OCI-LY3 (cell line): ENCODE measurements at regions not wholly inside any gene's neighbourhood (a gene's known extent, or its start where the extent isn't known, plus 50 kb on each side); places are given as distances from the start of the nearest gene placed in this dataset.
A peak's percentile ranks its signal among the peaks of the same experiment; 100 is the strongest.

Experiments
- H2AFZ ChIP-seq: fragments of 200-600, 300-600 bp; shearing (Covaris generic); 2 replicates; pipeline ENCODE4 v1.6.0; 2014; ENCODE audit warnings: antibody characterized with exemption, low read depth, low read length
- H3K27ac ChIP-seq: fragments of 200-600, 300-600 bp; sonication (generic); 2 replicates; pipeline ENCODE4 v1.5.1; 2014; ENCODE audit warnings: mild to moderate bottlenecking, low read length, moderate library complexity, mixed read lengths
- H3K27me3 ChIP-seq: fragments of 200-600, 300-600 bp; sonication (generic); 2 replicates; pipeline ENCODE4 v1.6.1; 2014; ENCODE audit warnings: low read depth, low read length, mixed read lengths
- H3K36me3 ChIP-seq: fragments of 200-600, 300-600 bp; sonication (generic); replicated peaks from 2 replicates; pipeline ENCODE3; 2014; ENCODE audit warnings: low read depth, low read length, mixed read lengths
- H3K4me1 ChIP-seq: fragments of 300-600, 200-600 bp; sonication (generic); 2 replicates; pipeline ENCODE4 v1.6.1; 2014; ENCODE audit warnings: low read length, mixed read lengths
- H3K4me2 ChIP-seq: fragments of 200-600, 300-600 bp; sonication (generic); 2 replicates; pipeline ENCODE4 v1.6.1; 2014; ENCODE audit warnings: low read length, mixed read lengths
- H3K4me3 ChIP-seq: fragments of 300-600, 200-600 bp; sonication (generic); 2 replicates; pipeline ENCODE4 v1.5.1; 2014; ENCODE audit warnings: antibody characterized with exemption, mild to moderate bottlenecking, low read length, moderate library complexity
- H3K79me2 ChIP-seq: fragments of 300-600, 200-600 bp; shearing (Covaris generic); 2 replicates; pipeline ENCODE4 v1.6.1; 2014; ENCODE audit warnings: mild to moderate bottlenecking, low read length, mixed read lengths
- H3K9ac ChIP-seq: fragments of 300-600, 200-600 bp; shearing (Covaris generic); 2 replicates; pipeline ENCODE4 v1.6.0; 2014; ENCODE audit warnings: mild to moderate bottlenecking, low read length, moderate library complexity
- H3K9me3 ChIP-seq: fragments of 200-600, 300-600 bp; shearing (Covaris generic); 2 replicates; pipeline ENCODE4 v1.6.1; 2014; ENCODE audit warnings: low read length, mixed read lengths; ENCODE audit not compliant: insufficient read depth
- H4K20me1 ChIP-seq: fragments of 200-600, 300-600 bp; sonication (generic); 2 replicates; pipeline ENCODE4 v1.6.1; 2016; ENCODE audit warnings: low read length, mixed read lengths; ENCODE audit not compliant: insufficient read depth
- EZH2phosphoT487 ChIP-seq: fragments of 200-600 bp; shearing (Covaris generic); IDR thresholded peaks from 2 replicates; pipeline ENCODE4 v1.6.1; 2018; ENCODE audit warnings: antibody characterized with exemption, mixed run types, low read depth
- TF ChIP-seq, protein P1 (sequence below): fragments of 200-600, 300-600 bp; sonication (generic); IDR thresholded peaks from 2 replicates; pipeline ENCODE4 v1.5.1; 2014; ENCODE audit warnings: antibody characterized with exemption, low read length, low read depth

DNA sequence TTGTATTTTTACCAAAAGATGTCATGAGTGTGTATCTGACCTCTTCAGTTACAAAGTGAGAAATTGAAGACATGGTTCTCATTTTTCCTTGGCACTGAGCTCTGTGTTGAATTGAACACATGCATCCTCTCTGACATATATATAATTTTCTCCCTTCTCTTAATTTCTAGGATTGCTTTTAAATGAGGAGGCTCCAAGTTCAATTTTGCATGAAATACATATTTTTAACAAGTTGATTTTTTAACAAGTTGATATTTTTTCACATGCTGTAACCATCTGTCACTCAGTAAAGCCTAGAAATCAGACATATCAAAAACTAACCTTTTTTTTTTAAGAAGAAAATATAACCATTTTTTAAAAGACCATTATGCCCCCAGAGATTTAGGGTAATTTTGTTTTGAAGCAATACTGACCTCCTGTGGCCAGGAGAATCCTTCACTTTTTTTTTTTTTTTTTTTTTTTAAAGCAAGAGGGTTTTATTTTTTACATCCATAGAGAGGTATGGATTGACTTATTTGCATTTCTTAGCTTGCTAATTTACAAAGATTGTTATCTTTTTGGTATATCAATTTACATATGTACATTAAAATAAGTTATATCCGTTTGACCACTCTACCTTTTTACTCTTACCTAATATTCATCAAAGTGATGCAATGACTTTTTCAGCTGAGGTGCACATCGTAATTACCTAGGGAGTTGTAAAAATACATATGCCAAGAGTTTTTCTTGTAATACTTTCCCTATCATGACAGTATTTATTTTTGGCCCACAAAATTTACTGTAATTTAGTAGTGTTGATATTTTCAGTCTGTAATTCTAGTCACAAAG is 161.8 kb downstream of the SOCS6 start:
- no peak overlapping the region for H2AFZ ChIP-seq
- TF ChIP-seq, protein P1, sequence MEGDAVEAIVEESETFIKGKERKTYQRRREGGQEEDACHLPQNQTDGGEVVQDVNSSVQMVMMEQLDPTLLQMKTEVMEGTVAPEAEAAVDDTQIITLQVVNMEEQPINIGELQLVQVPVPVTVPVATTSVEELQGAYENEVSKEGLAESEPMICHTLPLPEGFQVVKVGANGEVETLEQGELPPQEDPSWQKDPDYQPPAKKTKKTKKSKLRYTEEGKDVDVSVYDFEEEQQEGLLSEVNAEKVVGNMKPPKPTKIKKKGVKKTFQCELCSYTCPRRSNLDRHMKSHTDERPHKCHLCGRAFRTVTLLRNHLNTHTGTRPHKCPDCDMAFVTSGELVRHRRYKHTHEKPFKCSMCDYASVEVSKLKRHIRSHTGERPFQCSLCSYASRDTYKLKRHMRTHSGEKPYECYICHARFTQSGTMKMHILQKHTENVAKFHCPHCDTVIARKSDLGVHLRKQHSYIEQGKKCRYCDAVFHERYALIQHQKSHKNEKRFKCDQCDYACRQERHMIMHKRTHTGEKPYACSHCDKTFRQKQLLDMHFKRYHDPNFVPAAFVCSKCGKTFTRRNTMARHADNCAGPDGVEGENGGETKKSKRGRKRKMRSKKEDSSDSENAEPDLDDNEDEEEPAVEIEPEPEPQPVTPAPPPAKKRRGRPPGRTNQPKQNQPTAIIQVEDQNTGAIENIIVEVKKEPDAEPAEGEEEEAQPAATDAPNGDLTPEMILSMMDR = peak; percentile 75
- TF ChIP-seq EZH2phosphoT487 = no peak
- H3K36me3 ChIP-seq = no peaks in the 10 kb centered on the region
- H3K4me1 ChIP-seq = peaks cover 15% of the 10 kb centered on the region
- no peak overlapping the region for H3K4me3 ChIP-seq
- H3K79me2 ChIP-seq = no peaks in the 10 kb centered on the region
- no peaks in the 10 kb centered on the region for H4K20me1 ChIP-seq
- no peak overlapping the region for H3K27ac ChIP-seq
- no peak overlapping the region for H3K4me2 ChIP-seq
- no peak overlapping the region for H3K9ac ChIP-seq
- 0 out of 2 replicates have a peak, but pooled peaks cover 3% of the 10 kb centered on the region for H3K9me3 ChIP-seq
- no peaks in the 10 kb centered on the region for H3K27me3 ChIP-seq

GRCh38 chr18:70448588-70448987 is 159.7 kb downstream of the SOCS6 start:
- H2AFZ ChIP-seq = peak overlapping the region; percentile 26; the same call in 1 of the 2 replicates
- no peaks in the 10 kb centered on the region for H4K20me1 ChIP-seq
- H3K4me1 ChIP-seq = peaks cover 13% of the 10 kb centered on the region
- H3K4me2 ChIP-seq = no peak overlapping the region
- no peak overlapping the region for H3K4me3 ChIP-seq
- peaks cover 6% of the 10 kb centered on the region for H3K36me3 ChIP-seq
- H3K79me2 ChIP-seq = no peaks in the 10 kb centered on the region
- no peak for TF ChIP-seq EZH2phosphoT487
- TF ChIP-seq, protein P1 = no peak
- peaks cover 15% of the 10 kb centered on the region; the same call in 1 of the 2 replicates for H3K9me3 ChIP-seq
- H3K27me3 ChIP-seq = no peaks in the 10 kb centered on the region
- no peak overlapping the region for H3K27ac ChIP-seq
- no peak overlapping the region for H3K9ac ChIP-seq

DNA sequence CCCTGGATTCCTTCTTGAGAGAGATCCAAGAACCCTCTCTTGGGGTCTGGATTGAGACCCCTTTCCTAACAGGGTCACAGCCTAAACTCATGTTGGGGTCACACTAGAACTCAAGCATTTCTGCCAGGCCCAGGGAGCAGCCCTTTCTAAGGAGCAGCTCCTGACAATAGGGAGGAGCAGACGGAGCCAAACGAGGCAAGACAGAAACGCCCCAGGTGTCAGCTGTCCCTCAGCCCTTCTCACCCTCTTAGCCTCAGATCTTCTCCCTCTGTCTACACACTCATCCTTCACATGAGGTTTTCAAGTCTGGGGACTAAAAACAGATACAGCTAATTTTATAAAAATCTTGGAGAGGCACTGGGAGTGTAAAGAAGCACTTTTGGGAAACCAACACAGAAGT is 157.2 kb downstream of the SOCS6 start:
- Histone ChIP-seq H3K9me3 (peaks cover 34% of the 10 kb centered on the region), H3K36me3 (peaks cover 20% of the 10 kb centered on the region), H3K79me2 (no peaks in the 10 kb centered on the region), H3K4me3 (no peak overlapping the region), H3K27ac (no peak overlapping the region), H2AFZ (no peak overlapping the region), H3K27me3 (no peaks in the 10 kb centered on the region), H3K4me1 (peaks cover 3% of the 10 kb centered on the region), H3K9ac (no peak overlapping the region), H3K4me2 (no peak overlapping the region), H4K20me1 (no peaks in the 10 kb centered on the region)
- no peak for TF ChIP-seq EZH2phosphoT487
- TF ChIP-seq, protein P1 = no peak

- peaks cover 46% of the 10 kb centered on the region for H3K9me3 ChIP-seq
- H3K4me1 ChIP-seq = no peaks in the 10 kb centered on the region
- H3K9ac ChIP-seq = no peak overlapping the region
- no peaks in the 10 kb centered on the region for H4K20me1 ChIP-seq
- H3K79me2 ChIP-seq = no peaks in the 10 kb centered on the region
- H3K27ac ChIP-seq = no peak overlapping the region
- no peak overlapping the region for H2AFZ ChIP-seq
- H3K4me3 ChIP-seq = no peak overlapping the region
- peaks cover 23% of the 10 kb centered on the region for H3K36me3 ChIP-seq
- H3K4me2 ChIP-seq = no peak overlapping the region
- TF ChIP-seq, protein P1 = no peak
- TF ChIP-seq EZH2phosphoT487 = no peak
- H3K27me3 ChIP-seq = no peaks in the 10 kb centered on the region
Observed at GRCh38 chr18:70442933-70443332, 154.1 kb downstream of the SOCS6 start.
